GM12891 (cell line): ENCODE measurements at regions not wholly inside any gene's neighbourhood (a gene's known extent, or its start where the extent isn't known, plus 50 kb on each side); places are given as distances from the start of the nearest gene placed in this dataset.

ENCODE experiments used
- POLR2A ChIP-seq: IDR thresholded peaks from 2 replicates; pipeline ENCODE4 v1.6.1; 2011; ENCODE audit warnings: low read depth, low read length, control low read depth
- POLR2AphosphoS5 ChIP-seq: IDR thresholded peaks from 2 replicates; pipeline ENCODE4 v1.6.1; 2011; ENCODE audit warnings: low read depth, low read length, control low read depth
- POU2F2 ChIP-seq: IDR thresholded peaks from 2 replicates; pipeline ENCODE4 v1.6.1; 2011; ENCODE audit warnings: low read depth, mild to moderate bottlenecking, control low read depth, low read length, moderate library complexity
- SPI1 ChIP-seq: IDR thresholded peaks from 2 replicates; pipeline ENCODE4 v1.6.1; 2011; ENCODE audit warnings: low read depth, low read length, control low read depth
- TAF1 ChIP-seq: IDR thresholded peaks from 2 replicates; pipeline ENCODE4 v1.6.1; 2011; ENCODE audit warnings: low read depth, low read length, control low read depth

DNA sequence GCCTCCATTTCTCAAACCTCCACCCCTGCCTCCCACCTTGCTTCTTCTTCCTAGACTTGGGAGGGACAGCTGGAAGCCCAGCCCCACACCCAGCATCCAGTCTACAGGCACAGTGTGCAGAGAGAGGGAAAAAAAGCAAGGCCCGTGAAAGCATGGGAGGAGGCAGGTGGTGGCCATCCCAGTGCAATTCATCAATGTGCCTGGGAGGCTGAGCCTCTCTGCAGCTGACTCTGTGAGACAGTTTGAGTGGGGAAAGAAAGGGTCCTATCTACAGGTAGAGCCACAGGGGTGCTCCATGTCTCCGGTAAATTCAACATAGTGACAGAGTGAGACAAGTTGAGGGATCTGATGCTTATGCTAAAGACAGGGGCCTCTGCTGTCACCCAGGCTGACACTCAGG is 340.6 kb downstream of the DYSF start:
- TF ChIP-seq TAF1 (no peak), POLR2A (no peak), POU2F2 (no peak), POLR2AphosphoS5 (no peak), SPI1 (no peak)
